ENCODE measurements at regions not wholly inside any gene's neighbourhood (a gene's known extent, or its start where the extent isn't known, plus 50 kb on each side); places are given as distances from the start of the nearest gene placed in this dataset.

DNA sequence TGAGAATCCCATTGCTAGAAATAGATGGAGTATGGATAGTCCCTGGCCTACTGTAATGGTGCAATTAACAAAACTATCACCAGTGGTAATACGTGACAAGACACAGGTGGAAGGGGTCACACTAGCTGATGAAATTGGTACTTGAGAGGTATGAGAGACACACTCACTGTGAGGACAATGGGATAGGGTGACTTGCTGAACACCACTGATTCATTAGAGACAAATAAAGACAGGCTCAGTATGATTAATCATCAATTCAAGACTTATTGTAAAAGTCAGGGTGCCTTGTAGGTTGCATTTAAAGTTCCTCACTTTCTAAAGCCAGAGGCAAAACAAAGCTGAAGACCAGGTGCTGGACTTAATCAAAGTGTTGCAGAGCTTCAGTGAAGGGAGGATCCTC is 361.6 kb upstream of the EMCN start:
- intact Hi-C loops (cut with DNase I): no loop called here
- WGBS, 2 donors: 82 to 94% methylated on average over 1 of the region's 1 CpG
- no peaks in the 10 kb centered on the region for H3K36me3 ChIP-seq
- H3K27me3 ChIP-seq: no peaks in the 10 kb centered on the region
- FAIRE-seq (no peak), ATAC-seq (no peak), DNase-seq (no peak)
- H3K4me1 ChIP-seq: no peaks in the 10 kb centered on the region
- no peak overlapping the region for H3K27ac ChIP-seq
- no peaks in the 10 kb centered on the region for H3K9me3 ChIP-seq
- H3K4me3 ChIP-seq: no peak overlapping the region
- TF ChIP-seq, protein P1, sequence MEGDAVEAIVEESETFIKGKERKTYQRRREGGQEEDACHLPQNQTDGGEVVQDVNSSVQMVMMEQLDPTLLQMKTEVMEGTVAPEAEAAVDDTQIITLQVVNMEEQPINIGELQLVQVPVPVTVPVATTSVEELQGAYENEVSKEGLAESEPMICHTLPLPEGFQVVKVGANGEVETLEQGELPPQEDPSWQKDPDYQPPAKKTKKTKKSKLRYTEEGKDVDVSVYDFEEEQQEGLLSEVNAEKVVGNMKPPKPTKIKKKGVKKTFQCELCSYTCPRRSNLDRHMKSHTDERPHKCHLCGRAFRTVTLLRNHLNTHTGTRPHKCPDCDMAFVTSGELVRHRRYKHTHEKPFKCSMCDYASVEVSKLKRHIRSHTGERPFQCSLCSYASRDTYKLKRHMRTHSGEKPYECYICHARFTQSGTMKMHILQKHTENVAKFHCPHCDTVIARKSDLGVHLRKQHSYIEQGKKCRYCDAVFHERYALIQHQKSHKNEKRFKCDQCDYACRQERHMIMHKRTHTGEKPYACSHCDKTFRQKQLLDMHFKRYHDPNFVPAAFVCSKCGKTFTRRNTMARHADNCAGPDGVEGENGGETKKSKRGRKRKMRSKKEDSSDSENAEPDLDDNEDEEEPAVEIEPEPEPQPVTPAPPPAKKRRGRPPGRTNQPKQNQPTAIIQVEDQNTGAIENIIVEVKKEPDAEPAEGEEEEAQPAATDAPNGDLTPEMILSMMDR (IDR thresholded peaks at IDR 0.05): no peak

GRCh38 chr4:100876546-100876945 is 358.7 kb upstream of the EMCN start:
- H3K36me3 ChIP-seq: no peaks in the 10 kb centered on the region
- no peaks in the 10 kb centered on the region for H3K27me3 ChIP-seq
- no peak overlapping the region for H3K27ac ChIP-seq
- no peaks in the 10 kb centered on the region for H3K9me3 ChIP-seq
- intact Hi-C loops (cut with DNase I): no loop called here
- no peak for FAIRE-seq
- TF ChIP-seq, protein P1 (IDR thresholded peaks at IDR 0.05): no peak
- no peak for DNase-seq
- no peak for ATAC-seq
- no peak overlapping the region for H3K4me3 ChIP-seq
- no peaks in the 10 kb centered on the region for H3K4me1 ChIP-seq

GRCh38 chr4:100875296-100876068 is 357.7 kb upstream of the EMCN start:
- 75 to 81% methylated on average over 4 of the region's 4 CpGs for WGBS, 2 donors
- Histone ChIP-seq H3K36me3 (no peaks in the 10 kb centered on the region), H3K27me3 (no peaks in the 10 kb centered on the region), H3K9me3 (no peaks in the 10 kb centered on the region), H3K27ac (no peak overlapping the region), H3K4me3 (no peak overlapping the region), H3K4me1 (no peaks in the 10 kb centered on the region)
- DNase-seq (no peak), FAIRE-seq (no peak), ATAC-seq (no peak)
- TF ChIP-seq, protein P1 (IDR thresholded peaks at IDR 0.05): no peak
- intact Hi-C loops (cut with DNase I): no loop called here

GRCh38 chr4:100872811-100873210 is 355.0 kb upstream of the EMCN start:
- intact Hi-C loops (cut with DNase I): no loop called here
- no peak overlapping the region for H3K27ac ChIP-seq
- DNase-seq (no peak), FAIRE-seq (no peak), ATAC-seq (no peak)
- no peak overlapping the region for H3K4me3 ChIP-seq
- no peaks in the 10 kb centered on the region for H3K9me3 ChIP-seq
- TF ChIP-seq, protein P1 (IDR thresholded peaks at IDR 0.05): no peak
- H3K4me1 ChIP-seq: no peaks in the 10 kb centered on the region
- no peaks in the 10 kb centered on the region for H3K36me3 ChIP-seq
- 82 to 93% methylated on average over 3 of the region's 3 CpGs for WGBS, 2 donors
- no peaks in the 10 kb centered on the region for H3K27me3 ChIP-seq

- Histone ChIP-seq H3K9me3 (no peaks in the 10 kb centered on the region), H3K27me3 (no peaks in the 10 kb centered on the region), H3K4me3 (no peak overlapping the region), H3K4me1 (no peaks in the 10 kb centered on the region), H3K36me3 (no peaks in the 10 kb centered on the region), H3K27ac (no peak overlapping the region)
- intact Hi-C loops (cut with DNase I): no loop called here
- DNase-seq: no peak
- no peak for FAIRE-seq
- 83 to 91% methylated on average over 8 of the region's 8 CpGs for WGBS, 2 donors
- no peak for ATAC-seq
- TF ChIP-seq, protein P1 (IDR thresholded peaks at IDR 0.05): no peak
Measured at GRCh38 chr4:100870940-100871772, 353.3 kb upstream of the EMCN start.
